ENCODE measurements at regions not wholly inside any gene's neighbourhood (a gene's known extent, or its start where the extent isn't known, plus 50 kb on each side); places are given as distances from the start of the nearest gene placed in this dataset.

- TF ChIP-seq YY1 (IDR thresholded peaks at IDR 0.05; ENCODE audit: insufficient read depth, insufficient read length) (no peak), ZNF274 (IDR thresholded peaks at IDR 0.05; ENCODE audit: low read depth, low read length) (no peak), SUZ12 (IDR thresholded peaks at IDR 0.05; ENCODE audit: extremely low read depth, insufficient read depth, insufficient read length) (no peak)
These were observed 151.7 kb upstream of the PRSS1 start for GRCh38 chr7:142597547-142597946.
